Loucy (cell line): ENCODE measurements at regions not wholly inside any gene's neighbourhood (a gene's known extent, or its start where the extent isn't known, plus 50 kb on each side); places are given as distances from the start of the nearest gene placed in this dataset.

Experiments
- H2AFZ ChIP-seq: fragments of 200-600 bp; sonication (generic); 2 replicates; pipeline ENCODE4 v1.6.0; 2016; ENCODE audit warnings: antibody characterized with exemption, mild to moderate bottlenecking, low read length, moderate library complexity
- H3F3A ChIP-seq: fragments of 200-600 bp; 2 replicates; pipeline ENCODE4 v1.6.0; 2016; ENCODE audit warnings: antibody characterized with exemption, low read depth, mild to moderate bottlenecking
- H3K27me3 ChIP-seq: fragments of 200-600 bp; sonication (generic); 2 replicates; pipeline ENCODE4 v1.6.1; 2014; ENCODE audit warnings: low read length, mild to moderate bottlenecking; ENCODE audit not compliant: insufficient read depth, poor library complexity, severe bottlenecking
- H3K36me3 ChIP-seq: fragments of 200-600 bp; sonication (generic); 2 replicates; pipeline ENCODE4 v1.6.1; 2016; ENCODE audit warnings: low read length; ENCODE audit not compliant: insufficient read depth
- H3K4me1 ChIP-seq: fragments of 200-600 bp; sonication (generic); 2 replicates; pipeline ENCODE4 v1.5.1; 2014; ENCODE audit warnings: low read length, mild to moderate bottlenecking; ENCODE audit not compliant: insufficient read depth, poor library complexity, severe bottlenecking
- H3K4me2 ChIP-seq: fragments of 200-600 bp; sonication (generic); 2 replicates; pipeline ENCODE4 v1.6.0; 2014; ENCODE audit warnings: antibody characterized with exemption, low read length, low read depth, mild to moderate bottlenecking; ENCODE audit not compliant: poor library complexity, severe bottlenecking
- H3K4me3 ChIP-seq: fragments of 200-600 bp; sonication (generic); 2 replicates; pipeline ENCODE4 v1.5.1; 2014; ENCODE audit warnings: low read length, mild to moderate bottlenecking, mixed read lengths; ENCODE audit not compliant: poor library complexity, severe bottlenecking
- H3K79me2 ChIP-seq: fragments of 200-600 bp; sonication (generic); 2 replicates; pipeline ENCODE4 v1.6.1; 2014; ENCODE audit warnings: low read length; ENCODE audit not compliant: insufficient read depth
- H3K9ac ChIP-seq: fragments of 200-600 bp; sonication (generic); 2 replicates; pipeline ENCODE4 v1.6.0; 2014; ENCODE audit warnings: mild to moderate bottlenecking, low read depth, low read length, moderate library complexity; ENCODE audit not compliant: poor library complexity, severe bottlenecking
- H3K9me2 ChIP-seq: fragments of 200-600 bp; sonication (generic); replicated peaks from 2 replicates; pipeline ENCODE4 v1.6.1; 2016; ENCODE audit warnings: low read depth, low read length, mixed read lengths
- H3K9me3 ChIP-seq: fragments of 200-600 bp; sonication (generic); 2 replicates; pipeline ENCODE4 v1.6.1; 2014; ENCODE audit warnings: mild to moderate bottlenecking, antibody characterized with exemption, low read length, low read depth; ENCODE audit not compliant: insufficient read depth
- H4K20me1 ChIP-seq: fragments of 200-600 bp; sonication (generic); 2 replicates; pipeline ENCODE4 v1.6.0; 2014; ENCODE audit warnings: antibody characterized with exemption, low read length, mild to moderate bottlenecking; ENCODE audit not compliant: insufficient read depth, poor library complexity, severe bottlenecking
- CTCF ChIP-seq: fragments of 200-600 bp; sonication (generic); conservative IDR thresholded peaks from 2 replicates; pipeline ENCODE4 v1.5.1; 2014; ENCODE audit warnings: mild to moderate bottlenecking, antibody characterized with exemption, low read length
- EZH2phosphoT487 ChIP-seq: fragments of 200-600 bp; IDR thresholded peaks from 2 replicates; pipeline ENCODE4 v1.6.1; 2018; ENCODE audit warnings: antibody characterized with exemption, mild to moderate bottlenecking, moderate library complexity, borderline replicate concordance

DNA sequence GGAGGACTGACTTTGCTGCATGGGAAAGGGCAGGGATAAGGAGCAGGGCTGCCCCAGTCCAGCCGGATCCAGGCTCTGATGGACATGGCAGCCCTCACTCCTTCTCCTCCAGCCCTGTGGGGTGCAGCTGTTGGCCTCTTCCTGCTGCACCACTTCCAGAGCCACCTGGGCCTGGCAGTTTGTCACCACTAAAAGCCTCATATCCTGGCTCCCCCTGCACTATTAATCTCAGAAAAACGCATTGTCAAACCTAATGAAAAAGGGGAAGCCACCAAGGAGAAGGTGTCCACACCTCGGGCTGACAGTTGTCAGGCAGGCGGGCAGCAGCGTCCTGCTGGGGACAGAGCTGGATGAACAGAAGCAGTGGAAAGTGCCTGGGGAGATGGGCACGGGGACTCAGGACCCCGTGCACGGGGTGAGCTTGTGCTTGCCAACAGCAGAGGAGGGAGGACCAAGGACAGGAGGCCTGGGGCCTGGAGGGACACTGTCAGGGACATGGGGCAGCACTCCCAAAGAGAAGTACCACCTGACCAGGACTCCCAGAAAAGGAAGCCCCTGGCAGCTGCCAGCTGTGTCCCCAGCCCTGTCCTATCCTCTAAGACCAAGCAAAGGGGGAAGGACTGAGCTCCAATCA lies 151.1 kb upstream of the TSHZ3 start:
- H3F3A ChIP-seq = no peaks in the 10 kb centered on the region
- H3K4me3 ChIP-seq = no peak overlapping the region
- H2AFZ ChIP-seq = no peak overlapping the region
- TF ChIP-seq EZH2phosphoT487 (no peak), CTCF (no peak)
- no peak overlapping the region for H3K4me2 ChIP-seq
- no peaks in the 10 kb centered on the region for H3K79me2 ChIP-seq
- H3K9ac ChIP-seq = no peak overlapping the region
- H3K36me3 ChIP-seq = no peaks in the 10 kb centered on the region
- peaks cover 5% of the 10 kb centered on the region; the same call in 1 of the 2 replicates for H3K9me3 ChIP-seq
- no peaks in the 10 kb centered on the region for H3K27me3 ChIP-seq
- H3K4me1 ChIP-seq = no peaks in the 10 kb centered on the region
- H3K9me2 ChIP-seq = no peaks in the 10 kb centered on the region
- H4K20me1 ChIP-seq = no peaks in the 10 kb centered on the region

DNA sequence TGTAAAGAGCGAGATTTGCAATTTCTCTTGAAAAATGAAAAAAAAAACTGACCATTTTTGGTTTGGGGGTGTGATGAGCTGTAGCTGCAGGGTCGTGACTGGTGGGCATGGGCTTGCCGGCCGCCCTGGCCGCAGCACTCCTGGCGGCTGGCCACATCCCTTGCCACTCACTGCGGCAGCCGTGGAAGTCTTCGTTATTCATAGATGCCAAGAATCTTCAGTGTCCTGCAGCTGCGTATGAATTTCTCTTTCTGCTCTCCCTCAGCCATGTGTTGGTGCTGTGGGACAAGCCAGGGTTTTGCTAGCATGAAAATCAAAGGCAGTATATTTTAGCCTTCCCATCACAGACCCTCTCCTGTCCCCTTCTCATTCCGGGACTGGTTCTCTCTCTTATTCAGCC lies 151.7 kb upstream of the TSHZ3 start:
- Histone ChIP-seq H3K4me2 (no peak overlapping the region), H3K9me2 (no peaks in the 10 kb centered on the region), H3K9me3 (peaks cover 5% of the 10 kb centered on the region; the same call in 1 of the 2 replicates), H3F3A (no peaks in the 10 kb centered on the region), H3K79me2 (no peaks in the 10 kb centered on the region), H3K27me3 (no peaks in the 10 kb centered on the region), H3K9ac (no peak overlapping the region), H2AFZ (no peak overlapping the region), H3K36me3 (no peaks in the 10 kb centered on the region), H4K20me1 (no peaks in the 10 kb centered on the region), H3K4me1 (no peaks in the 10 kb centered on the region), H3K4me3 (no peak overlapping the region)
- no peak for TF ChIP-seq EZH2phosphoT487
- no peak for TF ChIP-seq CTCF

- TF ChIP-seq CTCF (no peak), EZH2phosphoT487 (no peak)
- Histone ChIP-seq H2AFZ (no peak overlapping the region), H4K20me1 (no peaks in the 10 kb centered on the region), H3K79me2 (no peaks in the 10 kb centered on the region), H3K9me3 (peaks cover 5% of the 10 kb centered on the region; the same call in 1 of the 2 replicates), H3K4me2 (no peak overlapping the region), H3K36me3 (no peaks in the 10 kb centered on the region), H3K9me2 (no peaks in the 10 kb centered on the region), H3K27me3 (no peaks in the 10 kb centered on the region), H3F3A (no peaks in the 10 kb centered on the region), H3K4me1 (no peaks in the 10 kb centered on the region), H3K9ac (no peak overlapping the region), H3K4me3 (no peak overlapping the region)
These were observed 152.4 kb upstream of the TSHZ3 start for GRCh38 chr19:31501427-31502195.
